ENCODE measurements at regions not wholly inside any gene's neighbourhood (a gene's known extent, or its start where the extent isn't known, plus 50 kb on each side); places are given as distances from the start of the nearest gene placed in this dataset.

- Histone ChIP-seq H3K4me3 (ENCODE audit: extremely low read depth in 1 of 4, insufficient read depth in 2 of 4, low read depth in 3 of 4, low read length in 4 of 4) (no peak overlapping the region), H2BK120ac (replicated peaks; ENCODE audit: low read depth, low read length) (no peak overlapping the region), H2BK15ac (ENCODE audit: low read length) (no peak overlapping the region), H2BK20ac (ENCODE audit: low read length) (no peak overlapping the region), H4K5ac (ENCODE audit: insufficient read length, low read depth, low read length) (no peak overlapping the region), H2BK5ac (ENCODE audit: low read depth, low read length) (no peak overlapping the region), H3K23ac (ENCODE audit: insufficient read length) (no peak overlapping the region), H3K27me3 (replicated peaks in 1 of 4; ENCODE audit: control insufficient read depth in 3 of 4, extremely low read depth in 1 of 4, insufficient read depth in 3 of 4, low read length in 3 of 4) (no peaks in the 10 kb centered on the region), H3K9ac (replicated peaks in 1 of 4; ENCODE audit: extremely low read depth in 1 of 4, low read depth in 3 of 4, low read length in 3 of 4) (no peak overlapping the region), H3K9me3 (ENCODE audit: insufficient read depth in 2 of 2, low read depth in 1 of 2, low read length in 1 of 2) (no peaks in the 10 kb centered on the region), H4K8ac (ENCODE audit: extremely low read depth, insufficient read depth, low read length) (no peak overlapping the region), H2BK12ac (ENCODE audit: low read depth, low read length) (no peak overlapping the region), H3K79me2 (ENCODE audit: control insufficient read depth in 1 of 2, insufficient read depth in 2 of 2, low read length in 2 of 2) (no peaks in the 10 kb centered on the region), H2AFZ (ENCODE audit: low read length) (no peak overlapping the region), H3K14ac (ENCODE audit: insufficient read length) (no peak overlapping the region), H3K36me3 (ENCODE audit: control insufficient read depth in 2 of 4, insufficient read depth in 4 of 4, low read length in 3 of 4) (no peaks in the 10 kb centered on the region), H3K27ac (ENCODE audit: low read depth, low read length) (no peak overlapping the region), H4K91ac (replicated peaks; ENCODE audit: insufficient read length, low read length) (no peak overlapping the region), H4K20me1 (replicated peaks in 1 of 2; ENCODE audit: control insufficient read depth in 1 of 2, insufficient read depth in 2 of 2, low read length in 2 of 2) (no peaks in the 10 kb centered on the region), H3K4me1 (replicated peaks in 1 of 4; ENCODE audit: control insufficient read depth in 3 of 4, insufficient read depth in 4 of 4, low read length in 3 of 4) (peaks cover 0 to 11% (median 0%) of the 10 kb centered on the region in 4 experiments; a peak in 1 of 7 replicates), H3K4me2 (ENCODE audit: insufficient read depth in 1 of 2, low read depth in 2 of 2, low read length in 2 of 2) (no peak overlapping the region), H3K23me2 (ENCODE audit: low read depth, low read length) (no peaks in the 10 kb centered on the region), H3K18ac (ENCODE audit: extremely low read depth, low read length) (no peak overlapping the region), H3K4ac (replicated peaks; ENCODE audit: insufficient read length, low read depth, low read length) (no peak overlapping the region), H3K79me1 (ENCODE audit: low read depth, low read length) (no peaks in the 10 kb centered on the region), H2AK5ac (ENCODE audit: low read depth, low read length) (no peak overlapping the region), H3K56ac (replicated peaks; ENCODE audit: insufficient read length, low read depth, low read length) (no peak overlapping the region)
- 98% methylated on average over 3 of the region's 3 CpGs; no CpG with 5 or more reads in 1 of the 2 experiments for WGBS, 2 experiments (ENCODE audit: extremely low coverage in 1 of 2, insufficient coverage in 1 of 2, insufficient read length in 1 of 2, insufficient replicate concordance in 2 of 2, low coverage in 1 of 2, low lambda C conversion rate in 2 of 2, missing lambda C conversion rate in 1 of 2)
- DNase-seq (ENCODE audit: low read depth in 1 of 2, low spot score in 2 of 2) = no peak
- CTCF ChIA-PET (ENCODE audit: partially characterized antibody) = interaction anchor here (0.6 kb wide), 1 partner anchor 305 kb away, joined by 3 read pairs; no protein-coding TSS in a partner anchor
- POLR2A ChIA-PET (ENCODE audit: partially characterized antibody) = no interaction called here
- FAIRE-seq = no peak
- no peak for TF ChIP-seq MAFK (IDR thresholded peaks at IDR 0.05; ENCODE audit: low read depth, low read length)
- no peak for TF ChIP-seq MAX (IDR thresholded peaks at IDR 0.05)
- no peak for TF ChIP-seq TAF1 (IDR thresholded peaks at IDR 0.05; ENCODE audit: low read depth, low read length)
- TF ChIP-seq RNF2 (IDR thresholded peaks at IDR 0.05; ENCODE audit: borderline replicate concordance, low read depth, low read length, missing control alignments, poor library complexity, severe bottlenecking) = no peak
- TF ChIP-seq NRF1 (IDR thresholded peaks at IDR 0.05; ENCODE audit: low read depth, low read length) = no peak
- TF ChIP-seq SP1 (IDR thresholded peaks at IDR 0.05; ENCODE audit: low read depth, low read length) = no peak
- TF ChIP-seq RFX5 (IDR thresholded peaks at IDR 0.05; ENCODE audit: borderline replicate concordance, low read depth, low read length) = no peak
- no peak for TF ChIP-seq SIN3A (conservative IDR thresholded peaks at IDR 0.05 in 1 of 2, IDR thresholded peaks at IDR 0.05 in 1 of 2; ENCODE audit: low read depth in 1 of 2, low read length in 2 of 2)
- TF ChIP-seq BACH1 (IDR thresholded peaks at IDR 0.05; ENCODE audit: low read length) = no peak
- TF ChIP-seq SIX5 (IDR thresholded peaks at IDR 0.05; ENCODE audit: low read depth, low read length) = no peak
- TF ChIP-seq USF2 (IDR thresholded peaks at IDR 0.05; ENCODE audit: low read length) = no peak
- TF ChIP-seq EZH2 (IDR thresholded peaks at IDR 0.05; ENCODE audit: low read depth, low read length, severe bottlenecking) = no peak
- no peak for TF ChIP-seq RBBP5 (IDR thresholded peaks at IDR 0.05; ENCODE audit: borderline replicate concordance, low read depth, low read length)
- TF ChIP-seq SP4 (IDR thresholded peaks at IDR 0.05; ENCODE audit: low read length) = no peak
Measured at GRCh38 chr9:7968687-7969086, 169.1 kb upstream of the DMAC1 start.
